Inferior parietal cortex (tissue), 1 donor: ENCODE measurements at regions not wholly inside any gene's neighbourhood (a gene's known extent, or its start where the extent isn't known, plus 50 kb on each side); places are given as distances from the start of the nearest gene placed in this dataset.

Experiments
- DNase-seq: peaks from one replicate; pipeline ENCODE4 v3.0.0-alpha.2; 2016; ENCODE audit errors: extremely low spot score

DNA sequence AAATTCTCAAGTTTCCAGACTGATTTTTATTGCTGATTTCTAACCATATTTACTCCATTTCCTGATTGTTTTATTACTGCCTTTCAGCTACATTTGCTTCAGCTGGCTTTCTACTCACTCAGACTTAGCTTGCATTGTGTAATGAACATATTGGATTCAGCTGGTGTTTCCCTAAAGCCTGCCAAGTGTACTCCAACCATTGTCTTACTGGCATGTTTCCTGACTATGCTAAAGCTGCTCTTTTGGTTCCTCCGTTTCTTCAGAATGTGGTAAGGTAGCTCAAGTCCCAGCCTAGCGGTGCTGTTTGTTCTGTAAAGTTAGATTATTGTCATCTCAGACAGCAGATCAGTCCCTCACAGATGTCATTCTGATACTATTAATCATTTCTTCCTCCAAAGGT is 53.1 kb upstream of the GLRA2 start:
- DNase-seq: peak; percentile 22

DNA sequence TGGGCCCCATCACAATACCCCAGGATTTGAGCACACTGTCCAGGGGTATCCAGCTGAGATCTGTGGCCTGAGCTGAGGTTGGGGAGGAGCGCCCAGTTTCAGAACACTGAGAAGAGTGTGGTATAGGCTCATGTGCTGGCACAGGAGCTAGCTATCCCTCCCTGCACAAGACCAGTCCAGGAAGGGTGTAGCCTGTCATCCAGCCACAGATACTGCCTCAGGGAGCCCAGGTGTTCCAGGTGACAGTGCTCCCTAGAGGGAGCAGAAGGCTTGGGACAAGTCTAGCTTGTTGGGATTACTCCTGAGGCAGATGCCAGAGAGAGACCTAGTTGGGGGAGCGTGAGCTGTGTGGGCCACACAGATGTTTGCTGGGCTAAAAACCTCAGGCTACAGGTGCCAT is 79.6 kb upstream of the GLRA2 start:
- DNase-seq: no peak

DNA sequence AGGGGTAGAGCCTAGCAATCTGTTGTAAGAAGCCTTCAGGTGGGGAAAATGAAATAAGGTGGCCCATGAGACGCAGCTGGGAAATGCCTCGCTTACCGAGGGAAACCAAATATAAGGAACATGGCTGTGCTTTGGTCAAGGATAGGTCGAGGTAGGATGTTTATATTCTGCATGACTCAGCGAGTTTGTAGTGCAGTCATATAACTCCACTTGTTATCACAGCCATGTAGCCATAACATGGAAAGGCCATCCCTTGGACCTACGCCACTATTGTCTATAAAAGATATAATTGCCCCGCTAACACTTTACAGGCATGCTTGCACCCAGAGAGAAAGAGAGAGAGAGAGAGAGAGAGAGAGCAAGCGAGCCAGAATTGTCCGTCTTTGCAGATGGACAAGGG is 80.9 kb upstream of the GLRA2 start:
- no peak for DNase-seq

- no peak for DNase-seq
Measured at GRCh38 chrX:14440106-14440505, 89.2 kb upstream of the GLRA2 start.

DNA sequence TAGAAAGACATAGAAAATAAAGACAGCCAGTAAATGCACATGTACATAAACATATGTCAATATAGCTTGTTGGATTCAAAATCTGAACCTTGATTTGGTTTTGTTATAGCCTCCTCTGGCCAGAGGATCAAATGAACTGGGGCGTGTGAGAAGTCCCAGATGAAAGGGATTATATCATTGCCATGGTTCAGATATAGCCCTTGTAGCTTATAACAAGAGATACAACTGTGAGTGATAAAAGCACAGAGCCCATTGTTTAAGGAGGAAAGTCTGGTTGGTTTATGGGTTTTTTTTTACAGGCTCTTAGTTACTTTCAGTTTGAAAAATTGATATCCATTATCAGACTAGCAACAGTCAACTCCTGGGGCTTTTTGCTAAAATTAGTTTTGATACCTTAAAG is 101.7 kb upstream of the GLRA2 start:
- DNase-seq: no peak

DNA sequence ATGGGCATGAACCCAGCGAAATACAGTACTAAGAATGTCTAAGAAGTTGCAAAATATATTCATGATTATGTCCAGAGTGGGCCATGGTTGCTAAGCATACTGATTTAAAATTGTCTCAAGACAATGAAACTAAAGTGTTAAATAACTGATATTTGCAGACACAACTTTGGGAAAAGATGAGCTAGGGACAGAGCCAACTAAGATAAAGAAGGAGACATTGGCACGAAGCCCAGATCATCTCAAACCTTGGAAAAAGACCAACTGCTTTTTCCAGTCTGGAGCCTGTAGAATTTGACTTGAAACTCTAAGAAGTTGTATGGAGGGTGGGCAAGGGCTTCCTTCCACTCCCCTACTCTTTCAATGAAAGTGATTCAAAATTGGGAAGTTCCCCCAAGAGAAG is 108.5 kb upstream of the GLRA2 start:
- DNase-seq: no peak

DNA sequence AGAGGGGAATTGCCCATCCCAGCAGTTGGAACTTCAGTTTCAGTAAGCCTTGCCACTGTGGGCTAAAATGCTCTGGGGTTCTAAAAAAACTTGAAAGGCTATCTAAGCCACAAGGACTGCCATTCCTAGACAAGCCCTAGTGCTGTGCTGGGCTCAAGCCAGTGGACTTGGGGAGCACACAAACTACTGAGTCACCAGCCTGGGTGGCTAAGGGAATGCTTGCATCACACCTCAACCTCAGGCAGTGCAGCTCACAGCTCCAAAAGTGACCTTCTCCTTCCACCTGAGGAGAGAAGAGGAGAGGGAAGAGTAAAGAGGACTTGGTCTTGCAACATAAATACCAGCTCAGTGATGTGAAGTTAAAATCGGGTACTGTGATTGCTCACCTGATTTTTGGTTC is 116.7 kb upstream of the GLRA2 start:
- no peak for DNase-seq

DNA sequence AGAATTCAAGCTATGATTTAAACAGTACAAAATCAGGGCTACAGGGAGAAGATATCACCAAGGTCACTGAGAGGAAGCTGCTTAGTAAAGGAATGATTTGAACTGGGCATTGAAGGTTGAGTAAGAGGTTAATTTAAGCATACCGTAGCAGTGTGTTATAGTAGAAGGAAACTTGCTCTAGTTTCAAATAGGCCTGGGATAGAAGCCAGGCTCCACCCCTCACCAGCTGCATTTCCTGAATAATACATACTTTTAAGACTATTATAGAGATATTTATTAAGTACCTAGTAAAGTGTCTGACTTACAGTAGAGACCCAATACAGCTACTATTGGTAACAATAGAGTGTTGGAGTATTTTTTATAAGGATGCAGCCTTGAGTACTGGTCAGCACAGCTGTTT is 118.0 kb upstream of the GLRA2 start:
- DNase-seq: no peak

GRCh38 chrX:14409341-14409740 is 120.0 kb upstream of the GLRA2 start:
- DNase-seq: no peak

DNA sequence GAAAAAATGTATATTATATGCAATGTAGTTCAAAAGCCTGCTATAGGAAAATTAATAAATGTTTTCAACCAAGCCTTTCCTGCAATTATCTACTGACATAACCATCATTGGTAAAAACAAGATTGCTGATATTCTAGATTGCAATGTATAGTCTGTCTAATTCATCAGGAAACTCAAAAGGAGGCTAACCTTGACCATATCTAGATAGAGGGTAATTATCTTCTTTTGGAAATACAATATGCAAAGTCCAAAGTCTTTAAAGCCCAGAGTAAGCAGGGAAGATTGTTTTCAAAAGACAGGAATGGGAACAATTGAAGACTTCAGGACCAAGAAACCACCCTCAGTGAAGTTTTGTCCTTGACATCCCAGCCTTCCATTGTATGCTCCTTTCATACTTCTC is 123.1 kb upstream of the GLRA2 start:
- no peak for DNase-seq

DNA sequence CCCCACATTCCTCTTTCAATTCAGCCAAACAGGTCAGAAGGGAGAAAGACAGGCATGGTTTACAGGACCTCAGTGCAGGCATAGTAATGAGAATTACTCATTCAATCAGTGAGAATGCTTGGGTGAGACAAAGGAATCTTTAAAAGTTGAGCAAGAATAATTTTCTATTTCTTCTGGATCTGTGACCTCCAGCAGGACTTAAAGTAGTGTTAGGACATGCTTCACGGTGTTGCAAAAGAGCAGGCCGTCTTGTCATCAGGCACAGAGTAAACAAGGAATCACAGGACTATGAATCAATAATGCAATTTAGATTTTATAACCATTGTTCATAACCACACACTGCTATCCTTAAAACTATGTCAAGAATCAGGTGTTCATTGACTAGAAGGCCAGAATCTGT is 130.6 kb upstream of the GLRA2 start:
- DNase-seq: no peak

GRCh38 chrX:14389682-14390081 is 139.7 kb upstream of the GLRA2 start:
- DNase-seq: no peak

GRCh38 chrX:14386981-14387380 is 142.4 kb upstream of the GLRA2 start:
- DNase-seq: peak; percentile 1

DNA sequence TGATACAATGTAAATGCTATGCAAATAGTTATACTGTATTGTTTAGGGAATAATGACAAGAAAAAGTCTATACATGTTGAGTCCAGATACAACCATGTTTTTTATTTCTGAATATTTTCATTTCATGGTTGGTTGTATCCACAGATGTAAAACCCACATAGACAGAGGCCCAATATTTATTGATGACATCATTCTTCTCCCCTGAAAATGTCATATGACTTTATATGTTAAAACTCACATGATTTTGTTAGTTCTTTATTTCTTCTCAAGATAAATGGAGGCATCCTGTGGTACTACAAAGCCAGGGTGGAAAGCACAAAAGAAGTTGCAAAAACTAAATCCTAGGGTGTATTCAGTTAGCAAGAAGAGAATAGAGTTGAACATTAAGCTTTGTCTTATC is 149.3 kb upstream of the GLRA2 start:
- DNase-seq: no peak

DNA sequence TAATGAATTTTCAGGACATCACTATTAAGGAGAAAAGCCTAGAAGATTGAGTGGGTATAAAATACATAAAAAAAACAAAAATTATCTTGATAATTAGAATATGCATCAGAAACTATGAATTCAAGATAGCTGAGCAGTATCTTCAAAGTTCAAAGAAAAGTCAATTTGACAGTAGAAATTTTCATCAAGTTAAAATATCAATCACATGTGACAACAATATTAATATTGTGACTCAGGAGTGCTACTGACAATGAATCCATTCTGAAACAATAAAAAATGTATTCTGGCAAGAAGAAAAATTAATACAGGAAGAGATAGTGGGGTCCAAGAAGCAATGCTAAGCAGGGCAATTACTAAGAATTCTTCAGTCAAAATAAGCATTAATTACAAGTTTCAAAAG is 151.9 kb upstream of the GLRA2 start:
- DNase-seq: no peak

GRCh38 chrX:14363728-14364127 is 165.6 kb upstream of the GLRA2 start:
- no peak for DNase-seq

GRCh38 chrX:14362721-14363120 is 166.6 kb upstream of the GLRA2 start:
- no peak for DNase-seq

DNA sequence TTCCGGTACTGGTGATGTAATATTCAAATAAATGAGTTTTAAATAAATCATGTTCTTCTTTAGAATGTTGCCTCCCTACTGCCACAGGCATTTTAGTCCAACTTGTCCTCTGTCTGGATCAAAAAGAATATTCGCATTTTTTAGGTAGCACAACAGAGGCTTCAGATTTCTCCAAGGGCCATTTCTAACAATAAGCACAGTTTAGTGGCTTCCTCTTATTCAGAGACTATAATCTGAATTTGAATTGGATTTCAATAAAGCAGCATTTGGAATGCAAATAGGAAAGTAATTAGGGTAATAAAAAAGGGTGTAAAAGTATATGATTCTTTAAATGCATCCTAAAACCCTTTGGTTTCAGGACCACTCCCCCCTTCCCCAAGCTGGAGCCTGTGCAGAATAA is 167.9 kb upstream of the GLRA2 start:
- DNase-seq: no peak

DNA sequence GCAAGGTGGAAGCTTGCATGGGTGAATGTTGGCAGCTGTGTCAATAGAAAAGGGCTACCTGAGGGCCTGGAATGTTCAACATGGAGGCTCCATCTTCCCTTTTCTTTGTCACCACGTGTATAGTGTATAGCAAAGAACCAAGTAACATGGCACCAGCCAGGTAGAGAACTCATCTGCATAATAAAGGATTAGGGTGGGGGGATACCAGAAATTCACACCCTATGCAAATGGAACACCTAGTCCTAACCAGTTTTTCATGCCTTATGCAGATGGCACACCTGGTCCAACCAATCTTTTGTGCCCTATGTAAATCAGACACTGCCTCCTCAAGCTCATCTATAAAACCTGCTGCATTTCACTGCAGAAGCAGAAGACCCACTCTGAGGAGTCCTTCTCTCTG is 169.6 kb upstream of the GLRA2 start:
- DNase-seq: no peak

GRCh38 chrX:14359316-14359715 is 170.0 kb upstream of the GLRA2 start:
- DNase-seq: no peak

DNA sequence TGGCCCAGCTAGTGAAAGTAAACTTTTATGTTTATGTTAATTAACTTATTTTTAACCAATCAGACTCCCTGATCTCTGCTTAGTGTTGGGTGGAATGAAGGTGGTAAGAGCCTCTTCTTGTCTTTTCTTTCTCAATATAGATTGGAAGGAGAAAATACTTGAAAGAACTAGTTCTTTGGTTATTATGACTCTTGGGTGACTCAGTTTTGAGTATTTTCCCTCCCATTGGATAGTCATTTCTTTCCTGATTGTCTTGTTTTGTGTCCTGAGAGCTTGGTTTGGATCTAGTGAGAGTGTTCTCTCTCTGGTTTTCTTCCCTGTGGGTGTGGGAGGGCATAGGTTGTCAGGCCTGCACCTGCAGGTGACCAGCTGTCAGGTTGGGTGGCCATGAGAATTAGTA is 172.0 kb upstream of the GLRA2 start:
- DNase-seq: no peak

DNA sequence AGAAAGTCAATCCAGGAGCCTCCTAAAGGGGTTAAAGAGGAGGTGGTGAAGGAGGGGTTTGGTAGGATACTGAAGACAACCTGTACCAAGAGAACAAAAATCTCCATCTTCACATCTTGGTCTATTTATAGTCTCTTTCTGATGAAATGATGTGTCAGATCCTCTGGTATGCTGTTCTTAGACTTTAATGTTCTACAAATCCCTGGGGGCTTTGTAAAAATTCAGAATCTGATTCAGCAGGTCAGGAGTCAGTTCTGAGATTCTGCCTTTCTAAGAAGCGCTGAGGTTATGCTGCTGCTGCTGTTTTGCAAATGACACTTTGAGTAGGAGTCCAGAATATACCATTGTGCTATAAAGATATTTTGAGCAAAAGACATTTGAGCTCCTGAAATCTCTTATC is 172.9 kb upstream of the GLRA2 start:
- DNase-seq: no peak

DNA sequence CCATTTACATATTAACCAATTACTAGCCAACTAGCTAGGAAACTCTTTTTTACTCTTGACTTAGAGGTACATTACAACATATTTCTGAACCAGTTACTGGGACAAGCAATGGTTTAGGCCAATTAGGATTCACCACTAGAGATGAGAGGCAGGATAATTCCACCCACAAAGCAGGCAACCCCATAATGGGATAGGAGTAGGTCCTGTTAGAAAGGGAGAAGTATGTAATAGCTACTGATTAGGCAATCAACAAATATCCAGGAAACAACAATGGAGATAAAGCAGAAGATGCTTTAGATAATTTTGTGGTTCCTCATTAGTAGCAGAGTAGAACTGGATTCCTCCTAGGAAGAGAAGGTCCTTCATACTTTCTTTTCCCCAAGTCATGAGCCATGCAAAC is 173.8 kb upstream of the GLRA2 start:
- DNase-seq: no peak

GRCh38 chrX:14354521-14354920 is 174.8 kb upstream of the GLRA2 start:
- no peak for DNase-seq

GRCh38 chrX:14352511-14352910 is 176.8 kb upstream of the GLRA2 start:
- no peak for DNase-seq
